Right lobe of liver (tissue), 4 donors: ENCODE measurements at regions not wholly inside any gene's neighbourhood (a gene's known extent, or its start where the extent isn't known, plus 50 kb on each side); places are given as distances from the start of the nearest gene placed in this dataset.

ENCODE experiments used
- POLR2A ChIP-seq: fragments of 450-650 bp; IDR thresholded peaks from one replicate; pipeline ENCODE4 v1.6.1; 2017; ENCODE audit warnings: antibody characterized with exemption, mild to moderate bottlenecking
- TF ChIP-seq, protein P1 (sequence below), 4 donors: fragments of 200-600 bp in 3 of 4; fragments of 450-650 bp in 1 of 4; IDR thresholded peaks; one replicate each; pipeline versions ENCODE4 v1.5.1 to v1.8.0; 2016 to 2022; ENCODE audit warnings: antibody characterized with exemption in 4 of 4, mild to moderate bottlenecking in 2 of 4
- donor health status: DM: no; HTN: no; CAD: no.
- donor health status: DM: no; HTN: no; CAD: no.
- donor health status: DM: no; HTN: yes; CAD: no.

DNA sequence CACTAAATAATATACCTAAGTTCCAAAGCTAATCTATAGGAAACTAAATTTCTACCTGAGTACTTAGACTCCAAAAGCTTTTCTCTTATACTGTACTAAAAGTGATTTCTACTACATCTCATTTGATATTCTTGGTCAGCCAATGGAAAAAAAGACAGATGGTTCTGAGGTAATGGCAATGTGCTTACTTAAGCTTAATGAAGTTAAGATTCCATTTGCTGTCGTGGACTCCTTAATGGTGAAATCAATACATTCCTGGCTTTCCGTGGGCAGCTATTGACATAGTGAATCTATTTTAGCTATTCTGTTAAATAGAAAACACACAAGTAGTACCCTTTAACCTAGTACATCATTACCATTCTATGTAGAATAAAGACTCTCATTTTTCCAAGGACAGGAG lies 1825.6 kb upstream of the CDH9 start:
- TF ChIP-seq, protein P1, sequence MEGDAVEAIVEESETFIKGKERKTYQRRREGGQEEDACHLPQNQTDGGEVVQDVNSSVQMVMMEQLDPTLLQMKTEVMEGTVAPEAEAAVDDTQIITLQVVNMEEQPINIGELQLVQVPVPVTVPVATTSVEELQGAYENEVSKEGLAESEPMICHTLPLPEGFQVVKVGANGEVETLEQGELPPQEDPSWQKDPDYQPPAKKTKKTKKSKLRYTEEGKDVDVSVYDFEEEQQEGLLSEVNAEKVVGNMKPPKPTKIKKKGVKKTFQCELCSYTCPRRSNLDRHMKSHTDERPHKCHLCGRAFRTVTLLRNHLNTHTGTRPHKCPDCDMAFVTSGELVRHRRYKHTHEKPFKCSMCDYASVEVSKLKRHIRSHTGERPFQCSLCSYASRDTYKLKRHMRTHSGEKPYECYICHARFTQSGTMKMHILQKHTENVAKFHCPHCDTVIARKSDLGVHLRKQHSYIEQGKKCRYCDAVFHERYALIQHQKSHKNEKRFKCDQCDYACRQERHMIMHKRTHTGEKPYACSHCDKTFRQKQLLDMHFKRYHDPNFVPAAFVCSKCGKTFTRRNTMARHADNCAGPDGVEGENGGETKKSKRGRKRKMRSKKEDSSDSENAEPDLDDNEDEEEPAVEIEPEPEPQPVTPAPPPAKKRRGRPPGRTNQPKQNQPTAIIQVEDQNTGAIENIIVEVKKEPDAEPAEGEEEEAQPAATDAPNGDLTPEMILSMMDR (IDR thresholded peaks at IDR 0.05), result no peak
- TF ChIP-seq POLR2A, result no peak
